K562 (cell line): ENCODE measurements at regions not wholly inside any gene's neighbourhood (a gene's known extent, or its start where the extent isn't known, plus 50 kb on each side); places are given as distances from the start of the nearest gene placed in this dataset.

ENCODE experiments used
- BCL6 ChIP-seq: fragments of 250-450 bp; sonication (Bioruptor Pico); IDR thresholded peaks from 2 replicates; pipeline ENCODE4 v1.4.0; 2020
- BRCA1 ChIP-seq, 2 experiments: fragments of 450-650 bp in 1 of 2; sonication (generic) in 1 of 2; formaldehyde crosslinking in 1 of 2; IDR thresholded peaks; 2 replicates each; pipeline versions ENCODE4 v1.5.0 to v1.6.1; 2017 to 2020; ENCODE audit warnings: mild to moderate bottlenecking in 1 of 2, missing genetic modification reagents in 1 of 2
- CHAMP1 ChIP-seq: fragments of 450-650 bp; IDR thresholded peaks from 2 replicates; pipeline ENCODE4 v1.6.1; 2016; ENCODE audit warnings: mild to moderate bottlenecking
- E2F6 ChIP-seq, 2 experiments: IDR thresholded peaks; 2 replicates each; pipeline ENCODE4 v1.6.1; 2011; ENCODE audit warnings: borderline replicate concordance in 1 of 2, control low read depth in 1 of 2, low read depth in 1 of 2, low read length in 1 of 2, mild to moderate bottlenecking in 1 of 2, mixed read lengths in 1 of 2, moderate library complexity in 1 of 2; ENCODE audit not compliant: insufficient read depth in 1 of 2, insufficient read length in 1 of 2, poor library complexity in 1 of 2, severe bottlenecking in 1 of 2; ENCODE audit errors: extremely low read depth in 1 of 2
- EZH2 ChIP-seq: IDR thresholded peaks from 2 replicates; pipeline ENCODE4 v1.6.1; 2012; ENCODE audit warnings: low read depth, mild to moderate bottlenecking, inconsistent platforms, low read length, borderline replicate concordance
- GABPA ChIP-seq: fragments of 200-800 bp; sonication (Bioruptor generic); conservative IDR thresholded peaks from 2 replicates; pipeline ENCODE4 v1.6.1; 2016; ENCODE audit warnings: low read depth, missing genetic modification characterization, missing compliant biosample characterization
- HDAC8 ChIP-seq: fragments of 450-650 bp; IDR thresholded peaks from 2 replicates; pipeline ENCODE4 v1.6.1; 2016; ENCODE audit warnings: mild to moderate bottlenecking, missing genetic modification characterization, moderate library complexity, missing compliant biosample characterization
- HMBOX1 ChIP-seq: sonication (generic); IDR thresholded peaks from 2 replicates; pipeline ENCODE4 v1.6.1; 2016
- HNRNPH1 ChIP-seq: fragments of 200-400 bp; formaldehyde crosslinking; optimal IDR thresholded peaks from 2 replicates; pipeline ENCODE3; 2017; ENCODE audit warnings: low read depth, mild to moderate bottlenecking, low read length, moderate library complexity
- HNRNPL ChIP-seq: fragments of 200-400 bp; formaldehyde crosslinking; IDR thresholded peaks from 2 replicates; pipeline ENCODE4 v1.6.1; 2017; ENCODE audit warnings: low read depth, mild to moderate bottlenecking, low read length
- HNRNPLL ChIP-seq: fragments of 200-400 bp; formaldehyde crosslinking; IDR thresholded peaks from 2 replicates; pipeline ENCODE4 v1.6.1; 2017; ENCODE audit warnings: low read length, low read depth, mild to moderate bottlenecking; ENCODE audit not compliant: poor library complexity, severe bottlenecking
- KDM1A ChIP-seq, 2 experiments: fragments of 450-650 bp; IDR thresholded peaks; 2 replicates each; pipeline ENCODE4 v1.6.1; 2016; ENCODE audit warnings: mild to moderate bottlenecking in 2 of 2
- NCOA4 ChIP-seq: fragments of 450-650 bp; IDR thresholded peaks from 2 replicates; pipeline ENCODE4 v1.6.1; 2018; ENCODE audit warnings: mild to moderate bottlenecking; ENCODE audit not compliant: partially characterized antibody
- POLR3G ChIP-seq: IDR thresholded peaks from 2 replicates; pipeline ENCODE4 v1.6.1; 2011; ENCODE audit not compliant: insufficient read length, insufficient replicate concordance; ENCODE audit errors: extremely low read depth
- SMAD3 ChIP-seq: fragments of 450-650 bp; formaldehyde crosslinking; conservative IDR thresholded peaks from 2 replicates; pipeline ENCODE4 v1.4.0; 2020; ENCODE audit warnings: mild to moderate bottlenecking
- SMAD4 ChIP-seq: fragments of 250-450 bp; sonication (Bioruptor Pico); conservative IDR thresholded peaks from 2 replicates; pipeline ENCODE4 v1.8.0; 2021; ENCODE audit warnings: inconsistent platforms, mild to moderate bottlenecking, moderate library complexity
- STAT5A ChIP-seq: IDR thresholded peaks from 2 replicates; pipeline ENCODE4 v1.6.1; 2012; ENCODE audit warnings: low read length, inconsistent platforms, borderline replicate concordance
- TCFL5 ChIP-seq: fragments of 250-450 bp; sonication (Bioruptor Pico); conservative IDR thresholded peaks from 2 replicates; pipeline ENCODE4 v1.6.1; 2021; ENCODE audit warnings: mild to moderate bottlenecking, moderate library complexity, matching md5 sums
- XRCC4 ChIP-seq: IDR thresholded peaks from one replicate; pipeline ENCODE4 v1.6.1; 2011; ENCODE audit not compliant: insufficient read depth, insufficient read length; ENCODE audit errors: extremely low read depth
- ZBTB1 ChIP-seq: sonication (generic); formaldehyde crosslinking; IDR thresholded peaks from 2 replicates; pipeline ENCODE4 v1.8.1; 2023; ENCODE audit warnings: missing genetic modification reagents, low read depth, mild to moderate bottlenecking, borderline replicate concordance
- ZBTB7A ChIP-seq: IDR thresholded peaks from 2 replicates; pipeline ENCODE4 v1.6.1; 2011; ENCODE audit warnings: low read depth, mild to moderate bottlenecking, low read length, moderate library complexity, borderline replicate concordance; ENCODE audit not compliant: control insufficient read depth
- ZNF512 ChIP-seq: IDR thresholded peaks from 2 replicates; pipeline ENCODE4 v1.6.1; 2016; ENCODE audit warnings: missing genetic modification characterization, missing compliant biosample characterization
- ZNF699 ChIP-seq: fragments of 250-450 bp; sonication (Bioruptor Pico); IDR thresholded peaks from 2 replicates; pipeline ENCODE4 v1.8.0; 2021; ENCODE audit warnings: mild to moderate bottlenecking, moderate library complexity; ENCODE audit not compliant: insufficient replicate concordance

- TF ChIP-seq EZH2 = no peak
- TF ChIP-seq SMAD4 (CRISPR knock-in tag) = no peak
- TF ChIP-seq ZBTB7A = no peak
- peak; percentile 60 for TF ChIP-seq HMBOX1
- no peak for TF ChIP-seq TCFL5 (CRISPR knock-in tag)
- peak; percentile 14; the same call in 1 of the 2 replicates for TF ChIP-seq STAT5A
- no peak for TF ChIP-seq E2F6 (IDR thresholded peaks at IDR 0.05; ENCODE audit: borderline replicate concordance in 1 of 2, extremely low read depth in 1 of 2, insufficient read depth in 1 of 2, insufficient read length in 1 of 2, low read depth in 1 of 2, low read length in 1 of 2, poor library complexity in 1 of 2, severe bottlenecking in 1 of 2)
- TF ChIP-seq CHAMP1 = peak; percentile 68; the same call in 1 of the 2 replicates
- TF ChIP-seq ZNF512 (tag) = no peak
- TF ChIP-seq NCOA4 = no peak
- no peak for TF ChIP-seq GABPA (tag)
- TF ChIP-seq SMAD3 (CRISPR knock-in tag) = no peak
- no peak for TF ChIP-seq HNRNPL
- TF ChIP-seq POLR3G = no peak
- TF ChIP-seq HDAC8 (tag) = no peak
- TF ChIP-seq BRCA1 (IDR thresholded peaks at IDR 0.05) = no peak
- TF ChIP-seq BRCA1 (CRISPR knock-in tag; IDR thresholded peaks at IDR 0.05) = no peak
- TF ChIP-seq ZBTB1 (CRISPR knock-in tag) = no peak
- TF ChIP-seq XRCC4 = no peak
- TF ChIP-seq KDM1A (IDR thresholded peaks at IDR 0.05) = 0 out of 4 replicates have a peak, but pooled peaks of 1 of the 2 experiments have one; percentile 19
- no peak for TF ChIP-seq HNRNPLL
- no peak for TF ChIP-seq BCL6
- TF ChIP-seq ZNF699 (CRISPR knock-in tag) = no peak
- no peak for TF ChIP-seq HNRNPH1
These were observed 249.8 kb upstream of the GCFC2 start (continued) for GRCh38 chr2:75960472-75961009.
